ENCODE measurements at regions not wholly inside any gene's neighbourhood (a gene's known extent, or its start where the extent isn't known, plus 50 kb on each side); places are given as distances from the start of the nearest gene placed in this dataset.

GRCh38 chr1:57848406-57848805 lies 424.5 kb upstream of the DAB1 start:
- no peak for DNase-seq

DNA sequence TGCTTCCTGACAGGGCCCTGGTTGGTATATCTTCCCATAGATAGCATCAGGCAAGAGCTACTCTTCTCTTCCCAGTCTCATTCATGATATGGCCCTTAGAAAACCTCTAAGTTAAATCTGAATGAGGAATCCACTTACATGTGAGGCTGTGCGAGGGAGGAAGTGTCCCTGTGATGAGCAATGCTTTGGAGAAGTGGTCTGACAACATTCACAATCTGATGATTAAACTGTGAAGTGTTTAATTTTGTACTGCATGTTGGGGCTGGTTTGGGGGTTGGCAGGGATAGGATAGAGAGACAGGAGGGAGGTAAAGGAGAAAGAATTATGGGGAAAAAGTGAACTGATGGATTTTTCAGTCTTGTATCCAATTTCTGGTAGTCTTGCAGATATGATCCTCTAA lies 421.2 kb upstream of the DAB1 start:
- no peak for DNase-seq

DNA sequence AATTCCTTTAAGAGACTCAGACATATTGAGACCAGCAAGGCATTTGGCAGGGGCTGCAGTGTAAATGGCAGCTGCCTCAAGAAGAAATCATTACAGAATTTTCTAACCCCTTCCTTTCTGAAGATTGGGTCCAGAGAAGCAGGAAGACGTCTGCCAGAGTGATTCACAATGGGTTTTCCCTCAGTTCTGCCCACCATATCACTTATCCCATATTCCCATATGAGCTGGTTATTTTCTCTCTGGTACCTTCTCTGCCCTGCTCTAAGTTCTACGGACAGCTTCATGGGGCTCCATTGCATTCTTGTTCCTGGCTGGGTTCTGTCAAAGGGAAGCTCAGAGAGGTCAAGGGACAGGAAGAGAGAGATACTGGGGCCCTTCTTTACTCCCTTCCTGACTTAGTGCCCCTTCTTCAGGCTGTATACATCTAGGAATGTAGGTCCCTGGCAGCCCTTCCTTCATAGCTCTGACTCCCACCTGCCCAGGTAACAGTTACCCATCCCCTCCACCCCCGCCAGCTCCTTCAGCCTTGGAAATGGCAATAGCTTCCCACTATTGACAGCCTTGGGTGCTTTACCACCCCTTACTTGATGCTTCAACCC lies 420.6 kb upstream of the DAB1 start:
- no peak for DNase-seq

- no peak for DNase-seq
Observed at GRCh38 chr1:57843760-57844159, 419.9 kb upstream of the DAB1 start.

- DNase-seq = no peak
Observed at GRCh38 chr1:57839526-57839925, 415.7 kb upstream of the DAB1 start.

GRCh38 chr1:57839067-57839466 lies 415.2 kb upstream of the DAB1 start:
- no peak for DNase-seq

DNA sequence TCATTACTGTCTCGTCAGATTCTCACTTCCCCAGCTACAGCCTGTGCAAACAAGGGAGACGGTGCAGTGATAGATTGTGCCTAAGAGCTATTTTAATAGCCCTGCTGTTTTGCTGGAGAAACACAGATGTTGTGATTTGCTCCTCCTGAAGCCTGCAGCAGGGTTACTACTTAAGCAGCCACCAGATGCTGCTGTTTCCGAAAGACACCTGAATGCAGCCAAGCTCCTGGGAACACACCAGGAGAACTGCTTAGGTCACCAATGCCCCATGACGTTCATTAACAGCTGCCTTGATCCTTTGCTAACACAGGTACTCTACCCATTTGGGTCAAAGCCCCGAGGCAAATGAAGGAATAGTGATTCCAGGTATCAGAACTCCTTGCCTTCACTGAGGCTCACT lies 411.8 kb upstream of the DAB1 start:
- DNase-seq = no peak

- no peak for DNase-seq
Observed at GRCh38 chr1:57833296-57833695, 409.4 kb upstream of the DAB1 start.

DNA sequence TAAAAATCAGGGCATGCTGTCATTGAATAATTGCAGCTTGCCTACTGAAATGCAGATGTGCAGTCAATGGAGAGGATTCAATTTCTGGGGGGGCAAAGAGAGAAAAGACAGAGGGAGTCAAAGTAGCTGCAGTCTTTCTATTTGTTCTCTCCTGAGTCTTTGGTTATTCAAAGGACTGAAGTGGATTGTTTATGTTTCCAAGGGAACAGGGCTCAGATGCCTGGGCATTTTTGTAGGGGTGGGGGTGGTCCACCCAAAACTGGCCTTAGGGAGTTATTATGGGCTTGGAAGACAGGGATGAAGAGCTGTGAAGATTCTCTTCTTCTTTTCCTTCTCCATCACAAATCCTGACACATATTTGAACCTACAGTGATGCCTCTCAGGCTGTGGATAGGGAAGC lies 408.8 kb upstream of the DAB1 start:
- no peak for DNase-seq

- no peak for DNase-seq
Observed at GRCh38 chr1:57831624-57832023, 407.8 kb upstream of the DAB1 start.

DNA sequence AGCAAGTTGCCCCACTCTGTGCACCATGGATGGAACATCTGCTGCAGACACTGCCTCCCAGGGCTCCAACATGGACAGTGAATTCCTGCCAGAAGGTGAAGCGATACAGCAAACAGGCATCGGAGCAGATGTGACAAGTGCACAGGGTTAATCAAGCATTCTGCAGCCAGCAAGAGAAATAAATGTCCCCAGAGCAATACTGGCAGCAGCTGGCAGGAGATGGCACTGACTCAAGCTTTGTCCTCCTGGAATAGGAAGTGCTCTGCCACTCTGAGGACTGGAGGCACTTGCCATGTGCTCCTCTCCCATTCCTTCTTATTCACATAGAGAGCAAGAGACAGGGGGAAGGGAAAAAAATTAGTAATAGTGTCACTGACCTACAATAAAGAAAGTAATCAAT lies 402.7 kb upstream of the DAB1 start:
- no peak for DNase-seq

GRCh38 chr1:57824535-57824934 lies 400.7 kb upstream of the DAB1 start:
- DNase-seq = no peak

GRCh38 chr1:57820356-57821095 lies 396.7 kb upstream of the DAB1 start:
- DNase-seq = no peak

- no peak for DNase-seq
Observed at GRCh38 chr1:57819893-57820292, 396.0 kb upstream of the DAB1 start.

DNA sequence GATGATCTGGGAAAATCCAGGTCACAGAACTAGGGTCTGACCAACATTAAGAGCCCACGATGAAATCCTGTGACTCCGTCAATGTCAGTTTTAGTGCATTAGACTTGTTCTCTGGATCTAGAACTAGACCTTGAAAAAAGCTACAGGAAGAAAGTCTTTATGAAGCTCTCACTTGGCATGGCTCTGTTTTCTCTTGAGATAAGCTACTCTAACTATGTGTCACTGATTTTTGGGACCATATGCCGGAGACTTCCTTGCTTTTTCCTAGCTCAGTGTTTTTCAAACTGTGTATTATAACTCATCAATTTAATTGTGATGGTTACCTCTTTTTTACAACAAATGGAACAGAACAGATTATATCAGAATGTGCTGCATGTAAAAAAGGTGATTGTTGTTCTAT lies 379.7 kb upstream of the DAB1 start:
- no peak for DNase-seq

DNA sequence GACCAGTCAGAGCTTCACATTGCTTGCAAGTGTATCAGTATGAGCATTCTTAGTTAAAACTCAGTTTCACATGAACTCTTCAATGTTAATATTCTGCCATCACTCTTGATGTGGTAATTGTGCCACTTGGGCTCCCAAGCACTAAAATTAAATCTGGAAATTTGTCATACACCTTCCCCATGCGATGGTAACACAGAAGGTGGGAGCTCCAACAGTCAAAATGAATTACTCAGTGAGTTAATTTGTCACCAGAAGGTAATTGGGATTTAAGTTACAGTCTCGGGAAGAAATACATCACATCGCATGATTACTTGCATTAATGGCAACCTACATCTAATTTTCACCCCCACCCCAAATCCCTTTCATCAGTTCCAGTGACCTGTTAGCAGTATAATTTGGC lies 376.5 kb upstream of the DAB1 start:
- no peak for DNase-seq

DNA sequence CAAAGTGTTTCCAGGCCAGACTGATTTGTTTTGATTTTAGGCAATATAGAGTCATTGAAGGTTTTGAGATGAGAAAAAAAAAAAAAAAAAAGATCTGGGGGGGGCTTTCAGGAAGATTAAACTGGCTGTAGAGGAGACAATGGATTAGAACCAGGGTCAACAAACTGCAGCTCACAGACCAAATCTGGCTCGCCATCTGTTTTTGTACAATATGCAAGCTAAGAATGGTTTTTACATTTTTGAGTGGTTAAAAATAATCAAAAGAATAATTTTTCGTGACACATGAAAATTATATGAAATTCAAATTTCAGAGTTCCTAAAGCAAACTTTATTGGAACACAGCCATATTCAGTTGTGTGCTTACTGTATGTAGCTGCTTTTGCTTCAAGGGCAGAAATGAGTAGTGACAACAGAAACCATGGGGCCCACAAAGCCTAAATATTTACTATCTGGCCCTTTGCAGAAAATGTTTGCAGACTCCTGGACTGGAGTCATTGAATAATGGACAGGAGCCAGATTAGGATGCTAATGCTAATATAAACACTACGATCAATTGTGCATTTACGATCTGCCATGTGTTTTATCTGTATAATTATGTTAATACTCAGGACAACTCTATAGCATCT lies 375.7 kb upstream of the DAB1 start:
- no peak for DNase-seq

DNA sequence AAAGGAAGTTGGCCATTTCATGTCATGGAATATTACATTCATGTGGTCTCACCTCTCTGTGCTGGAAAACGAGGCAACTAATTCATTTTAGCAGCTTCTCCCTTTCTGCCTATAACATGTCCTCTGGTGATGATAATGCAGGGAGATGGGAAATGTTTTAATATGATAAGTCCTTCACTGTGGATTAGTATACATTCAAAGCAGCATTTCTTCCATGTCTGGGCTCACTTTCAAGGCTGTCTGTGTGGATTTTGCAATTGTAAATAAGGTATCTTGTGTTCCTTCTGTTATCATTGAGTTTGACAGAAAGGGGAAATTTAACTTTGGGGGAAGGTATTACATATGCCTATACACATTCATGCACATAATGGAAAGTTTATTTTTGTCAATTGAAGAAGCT lies 374.7 kb upstream of the DAB1 start:
- no peak for DNase-seq

DNA sequence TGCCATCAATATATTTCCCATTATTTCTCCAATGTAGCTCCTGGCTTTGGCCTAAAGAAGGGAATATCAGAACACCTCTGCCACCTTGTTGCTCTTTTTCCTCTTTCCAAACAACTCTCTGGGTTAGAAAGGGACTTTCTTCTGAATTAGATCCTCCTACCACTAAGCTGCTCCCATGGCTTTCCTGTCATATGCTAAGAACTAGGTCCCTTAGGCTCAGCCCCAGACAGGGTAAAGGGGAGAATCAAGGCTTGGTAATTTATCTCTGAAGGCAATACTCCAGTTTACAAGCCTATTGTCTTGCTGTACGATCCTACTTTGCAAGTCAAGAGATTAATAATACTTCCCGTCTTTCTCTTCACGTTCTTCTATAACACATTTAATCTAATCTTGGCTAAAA lies 373.2 kb upstream of the DAB1 start:
- no peak for DNase-seq

GRCh38 chr1:57796616-57797015 lies 372.8 kb upstream of the DAB1 start:
- DNase-seq = no peak

DNA sequence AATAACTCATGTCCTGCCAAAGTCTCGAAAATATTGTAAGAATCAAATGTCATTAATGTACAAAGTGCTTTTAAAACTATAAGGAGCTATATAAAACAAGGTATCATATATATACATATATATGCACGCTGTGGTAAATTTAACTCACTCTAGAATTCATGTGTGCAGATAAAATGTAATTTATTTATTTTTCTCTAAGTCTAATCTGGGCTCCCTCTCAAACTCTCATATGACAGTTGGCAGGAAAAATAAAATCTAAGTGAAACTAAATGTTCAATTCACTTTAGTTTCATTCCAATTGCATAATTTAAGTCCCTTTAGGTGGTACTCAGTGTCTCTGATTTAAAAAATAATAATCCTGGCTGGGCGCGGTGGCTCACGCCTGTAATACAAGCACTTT lies 372.0 kb upstream of the DAB1 start:
- DNase-seq = no peak

DNA sequence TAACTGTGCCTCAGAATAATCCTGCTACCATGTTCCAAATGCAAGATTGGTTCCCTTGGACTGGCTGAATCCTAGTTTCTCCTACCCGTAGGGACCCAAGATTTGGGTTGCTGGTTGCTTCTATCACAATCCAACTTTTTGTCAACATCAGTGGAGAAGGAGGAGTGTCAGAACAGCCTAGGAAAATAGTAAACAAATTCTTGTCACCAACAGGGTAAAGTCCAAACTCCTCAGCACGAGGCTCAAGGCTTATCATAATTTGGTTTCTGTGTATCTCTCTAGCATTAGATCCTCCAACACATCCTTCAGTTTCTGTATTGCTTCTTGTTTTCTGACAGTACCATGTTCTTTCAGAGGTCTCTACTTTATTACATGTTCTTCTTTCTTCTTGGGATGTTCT lies 370.2 kb upstream of the DAB1 start:
- no peak for DNase-seq

DNA sequence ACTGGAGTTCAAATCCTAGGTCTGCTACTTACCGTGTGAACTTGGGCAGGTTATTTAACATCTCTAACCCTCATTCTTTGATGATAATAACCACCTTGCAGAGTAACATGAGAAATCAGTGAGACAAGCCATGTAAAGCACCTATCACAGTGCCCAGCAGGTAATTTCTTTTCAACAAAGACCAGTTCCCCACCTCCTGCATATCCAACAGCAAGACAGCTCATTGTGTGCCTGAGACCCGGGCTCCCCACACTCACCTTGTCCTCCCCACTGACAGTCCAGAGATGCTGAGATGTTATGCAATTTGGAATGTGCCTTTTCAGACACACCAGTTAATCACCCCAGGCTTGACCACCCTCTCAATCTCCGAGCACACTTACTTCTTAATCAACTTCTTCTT lies 367.6 kb upstream of the DAB1 start:
- no peak for DNase-seq

- no peak for DNase-seq
Observed at GRCh38 chr1:57789936-57790335, 366.1 kb upstream of the DAB1 start.

DNA sequence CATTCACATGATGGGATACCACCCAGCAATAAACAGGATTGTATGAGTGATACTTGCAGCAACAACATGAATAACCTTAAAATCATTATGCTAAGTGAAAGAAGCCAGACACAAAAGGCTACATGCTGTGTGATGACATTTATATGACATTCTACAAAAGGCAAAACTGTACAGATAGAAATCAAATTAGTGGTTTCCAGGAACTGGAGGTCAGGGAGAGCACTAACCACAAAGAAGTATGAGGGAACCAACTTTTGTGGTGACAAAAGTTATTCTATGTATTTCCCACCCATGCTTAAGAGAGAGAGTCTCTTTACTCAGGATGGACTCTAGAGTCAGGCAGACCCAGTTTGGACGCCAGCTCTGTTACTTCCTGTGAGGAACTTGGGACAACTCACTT lies 364.5 kb upstream of the DAB1 start:
- DNase-seq = no peak
